ENCODE measurements at regions not wholly inside any gene's neighbourhood (a gene's known extent, or its start where the extent isn't known, plus 50 kb on each side); places are given as distances from the start of the nearest gene placed in this dataset.

GRCh38 chr5:175215906-175216305 is 228.1 kb downstream of the DRD1 start:
- CTCF ChIA-PET = no interaction called here
- Mint-ChIP-seq H3K27me3 (ENCODE audit: insufficient read depth, unreplicated experiment) (no peaks in the 10 kb centered on the region), H3K27ac (ENCODE audit: unreplicated experiment) (no peak overlapping the region)

GRCh38 chr5:175214152-175214551 is 229.8 kb downstream of the DRD1 start:
- Histone ChIP-seq H3K4me1 (no peaks in the 10 kb centered on the region), H3K4me3 (ENCODE audit: low read depth, low read length) (no peak overlapping the region), H3K27me3 (replicated peaks; ENCODE audit: control insufficient read depth, insufficient read depth, low read length) (no peaks in the 10 kb centered on the region), H3K9me3 (no peaks in the 10 kb centered on the region), H3K36me3 (ENCODE audit: control insufficient read depth, insufficient read depth, low read length) (no peaks in the 10 kb centered on the region)
- ChIA-PET POLR2A (no interaction called here), CTCF (no interaction called here)
- Mint-ChIP-seq H3K27ac (ENCODE audit: unreplicated experiment) (no peak overlapping the region), H3K36me3 (ENCODE audit: insufficient read depth, unreplicated experiment) (no peaks in the 10 kb centered on the region), H3K4me1 (ENCODE audit: low read depth, unreplicated experiment) (peaks cover 10% of the 10 kb centered on the region), H3K9me3 (ENCODE audit: unreplicated experiment) (no peaks in the 10 kb centered on the region), H3K4me3 (ENCODE audit: unreplicated experiment) (no peak overlapping the region), H3K27me3 (ENCODE audit: insufficient read depth, unreplicated experiment) (no peaks in the 10 kb centered on the region)
- TF ChIP-seq CTCF (IDR thresholded peaks at IDR 0.05; ENCODE audit: insufficient read depth in 1 of 2, low read depth in 1 of 2, low read length in 1 of 2, severe bottlenecking in 1 of 2, unreplicated experiment in 1 of 2) = no peak
- intact Hi-C loops (cut with micrococcal nuclease; ENCODE audit: unreplicated experiment) = no loop called here
- no TSS peak for BruUV-seq (replicated peaks)
- DNase-seq = no peak

More at GRCh38 chr5:175215906-175216305, 228.1 kb downstream of the DRD1 start:
- DNase-seq = no peak
- POLR2A ChIA-PET = no interaction called here
- H3K36me3 ChIP-seq (ENCODE audit: control insufficient read depth, insufficient read depth, low read length) = no peaks in the 10 kb centered on the region
- no peak overlapping the region for H3K4me3 ChIP-seq (ENCODE audit: low read depth, low read length)
- Mint-ChIP-seq H3K4me3 (ENCODE audit: unreplicated experiment) (no peak overlapping the region), H3K36me3 (ENCODE audit: insufficient read depth, unreplicated experiment) (no peaks in the 10 kb centered on the region), H3K9me3 (ENCODE audit: unreplicated experiment) (no peaks in the 10 kb centered on the region), H3K4me1 (ENCODE audit: low read depth, unreplicated experiment) (peaks cover 17% of the 10 kb centered on the region)
- no peaks in the 10 kb centered on the region for H3K27me3 ChIP-seq (replicated peaks; ENCODE audit: control insufficient read depth, insufficient read depth, low read length)
- BruUV-seq (replicated peaks) = no TSS peak
- no peaks in the 10 kb centered on the region for H3K9me3 ChIP-seq
- TF ChIP-seq CTCF (IDR thresholded peaks at IDR 0.05; ENCODE audit: insufficient read depth in 1 of 2, low read depth in 1 of 2, low read length in 1 of 2, severe bottlenecking in 1 of 2, unreplicated experiment in 1 of 2) = no peak
- H3K4me1 ChIP-seq = no peaks in the 10 kb centered on the region
- intact Hi-C loops (cut with micrococcal nuclease; ENCODE audit: unreplicated experiment) = no loop called here

GRCh38 chr5:175211956-175212756 is 231.8 kb downstream of the DRD1 start:
- no peaks in the 10 kb centered on the region for H3K36me3 Mint-ChIP-seq (ENCODE audit: insufficient read depth, unreplicated experiment)
- peaks cover 16% of the 10 kb centered on the region for H3K4me1 Mint-ChIP-seq (ENCODE audit: low read depth, unreplicated experiment)
- H3K4me3 Mint-ChIP-seq (ENCODE audit: unreplicated experiment) = no peak overlapping the region
- DNase-seq = no peak
- H3K9me3 Mint-ChIP-seq (ENCODE audit: unreplicated experiment) = no peaks in the 10 kb centered on the region
- POLR2A ChIA-PET = no interaction called here
- H3K9me3 ChIP-seq = no peaks in the 10 kb centered on the region
- no peak for TF ChIP-seq CTCF (IDR thresholded peaks at IDR 0.05; ENCODE audit: insufficient read depth in 1 of 2, low read depth in 1 of 2, low read length in 1 of 2, severe bottlenecking in 1 of 2, unreplicated experiment in 1 of 2)
- H3K36me3 ChIP-seq (ENCODE audit: control insufficient read depth, insufficient read depth, low read length) = no peaks in the 10 kb centered on the region
- no peaks in the 10 kb centered on the region for H3K27me3 Mint-ChIP-seq (ENCODE audit: insufficient read depth, unreplicated experiment)
- H3K27ac Mint-ChIP-seq (ENCODE audit: unreplicated experiment) = no peak overlapping the region
- BruUV-seq (replicated peaks) = no TSS peak
- no peaks in the 10 kb centered on the region for H3K4me1 ChIP-seq
- CTCF ChIA-PET = no interaction called here
- intact Hi-C loops (cut with micrococcal nuclease; ENCODE audit: unreplicated experiment) = no loop called here
- H3K27me3 ChIP-seq (replicated peaks; ENCODE audit: control insufficient read depth, insufficient read depth, low read length) = no peaks in the 10 kb centered on the region
- no peak overlapping the region for H3K4me3 ChIP-seq (ENCODE audit: low read depth, low read length)
